Endothelial cell of umbilical vein (primary cell): ENCODE measurements at regions not wholly inside any gene's neighbourhood (a gene's known extent, or its start where the extent isn't known, plus 50 kb on each side); places are given as distances from the start of the nearest gene placed in this dataset.

Experiments used
- BruUV-seq: library from RNA; stranded (reverse); fragments of 400-500 nt; replicated peaks from 2 replicates; lab custom pipeline; 2021; lab: Mats Ljungman, UMichigan
- CTCF ChIA-PET: fragments of 300-600, 350-600 bp; sonication (Branson Sonifier 250); formaldehyde crosslinking; loops from one replicate; lab custom pipeline; 2021; ENCODE audit warnings: antibody characterized with exemption, inconsistent platforms; lab: Charles Lee
- POLR2A ChIA-PET: fragments of 300-600, 350-600 bp; sonication (Branson Sonifier 250); formaldehyde crosslinking; loops from one replicate; lab custom pipeline; 2021; ENCODE audit warnings: antibody characterized with exemption, inconsistent platforms; lab: Charles Lee
- DNase-seq: peaks from one replicate; pipeline ENCODE4 v3.0.0-alpha.2; 2011; ENCODE audit warnings: low read depth, low spot score
- FAIRE-seq: peaks from 2 replicates; lab custom pipeline; 2011; peaks lifted over from hg19 to GRCh38; lab: Jason Lieb, UNC
- H2AFZ ChIP-seq: 2 replicates; pipeline ENCODE4 v1.6.0; 2012; ENCODE audit warnings: low read depth, low read length, control low read depth, inconsistent platforms
- H3K27ac ChIP-seq: 2 replicates; pipeline ENCODE4 v1.5.1; 2011; ENCODE audit warnings: low read depth, mild to moderate bottlenecking, control low read depth, low read length, moderate library complexity; ENCODE audit not compliant: insufficient read depth
- H3K27me3 ChIP-seq, 2 experiments: 2 replicates each; pipeline versions ENCODE4 v1.6.0 to v1.6.1; 2011; ENCODE audit warnings: low read length in 2 of 2, mixed read lengths in 1 of 2; ENCODE audit not compliant: control insufficient read depth in 2 of 2, insufficient read depth in 2 of 2
- H3K36me3 ChIP-seq, 2 experiments: 2 replicates in 1 of 2; 3 replicates in 1 of 2; pipeline ENCODE4 v1.5.1; 2011; ENCODE audit warnings: low read length in 2 of 2, mild to moderate bottlenecking in 1 of 2, moderate library complexity in 1 of 2; ENCODE audit not compliant: control insufficient read depth in 2 of 2, insufficient read depth in 2 of 2; ENCODE audit errors: extremely low read depth in 1 of 2
- H3K4me1 ChIP-seq: 3 replicates; pipeline ENCODE4 v1.5.1; 2011; ENCODE audit warnings: mild to moderate bottlenecking, low read length; ENCODE audit not compliant: control insufficient read depth, insufficient read depth; ENCODE audit errors: extremely low read depth
- H3K4me2 ChIP-seq: 2 replicates; pipeline ENCODE4 v1.6.1; 2011; ENCODE audit warnings: low read length, control low read depth, mixed read lengths; ENCODE audit not compliant: insufficient read depth
- H3K4me3 ChIP-seq, 3 experiments: fragments of 200-600 bp in 1 of 3; sonication (generic), shearing (Covaris generic) in 1 of 3; replicated peaks in 1 of 3; 2 replicates each; pipeline ENCODE4 v1.5.1; 2011 to 2016; ENCODE audit warnings: control low read depth in 3 of 3, low read length in 3 of 3, mild to moderate bottlenecking in 2 of 3, inconsistent platforms in 1 of 3, low read depth in 1 of 3, moderate library complexity in 1 of 3; ENCODE audit not compliant: insufficient read depth in 1 of 3
- H3K79me2 ChIP-seq: 2 replicates; pipeline ENCODE4 v1.6.0; 2012; ENCODE audit warnings: low read length, inconsistent platforms; ENCODE audit not compliant: control insufficient read depth, insufficient read depth
- H3K9ac ChIP-seq: replicated peaks from 2 replicates; pipeline ENCODE3; 2011; ENCODE audit warnings: low read length, control low read depth; ENCODE audit not compliant: insufficient read depth; ENCODE audit errors: extremely low read depth
- H3K9me1 ChIP-seq: replicated peaks from 3 replicates; pipeline ENCODE4 v1.6.0; 2011; ENCODE audit warnings: mild to moderate bottlenecking, low read length; ENCODE audit not compliant: control insufficient read depth, insufficient read depth; ENCODE audit errors: extremely low read depth
- H3K9me3 ChIP-seq: replicated peaks from 2 replicates; pipeline ENCODE4 v1.5.1; 2012; ENCODE audit warnings: low read length, inconsistent platforms; ENCODE audit not compliant: control insufficient read depth, insufficient read depth
- H4K20me1 ChIP-seq: replicated peaks from 2 replicates; pipeline ENCODE3; 2011; ENCODE audit warnings: mild to moderate bottlenecking, low read length; ENCODE audit not compliant: control insufficient read depth, insufficient read depth; ENCODE audit errors: extremely low read depth
- CTCF ChIP-seq, 2 donors: IDR thresholded peaks; 1 replicate in 1 of 2; 2 replicates in 1 of 2; pipeline ENCODE4 v1.5.1; 2011; ENCODE audit warnings: low read length in 2 of 2, mild to moderate bottlenecking in 2 of 2, moderate library complexity in 2 of 2, control low read depth in 1 of 2, inconsistent platforms in 1 of 2, low read depth in 1 of 2; ENCODE audit not compliant: insufficient read depth in 1 of 2; ENCODE audit errors: extremely low read depth in 1 of 2
- EZH2 ChIP-seq: IDR thresholded peaks from 2 replicates; pipeline ENCODE4 v1.6.1; 2012; ENCODE audit warnings: borderline replicate concordance, low read depth, mild to moderate bottlenecking, moderate library complexity, low read length, inconsistent platforms; ENCODE audit not compliant: severe bottlenecking
- FOS ChIP-seq: IDR thresholded peaks from 2 replicates; pipeline ENCODE4 v1.6.1; 2011; ENCODE audit warnings: mild to moderate bottlenecking, low read length, moderate library complexity, borderline replicate concordance; ENCODE audit not compliant: insufficient read depth
- GATA2 ChIP-seq: IDR thresholded peaks from 2 replicates; pipeline ENCODE4 v1.7.0; 2011; ENCODE audit warnings: low read depth, mild to moderate bottlenecking, moderate library complexity, mixed read lengths, low read length; ENCODE audit not compliant: insufficient read length, insufficient read depth
- JUN ChIP-seq: IDR thresholded peaks from 2 replicates; pipeline ENCODE4 v1.6.1; 2011; ENCODE audit warnings: borderline replicate concordance, low read depth; ENCODE audit not compliant: insufficient read length, insufficient read depth
- MAX ChIP-seq: IDR thresholded peaks from 2 replicates; pipeline ENCODE4 v1.6.1; 2011; ENCODE audit not compliant: insufficient read depth, insufficient read length
- MYC ChIP-seq: IDR thresholded peaks from one replicate; pipeline ENCODE4 v1.6.1; 2011; ENCODE audit warnings: mild to moderate bottlenecking, low read depth, low read length
- POLR2A ChIP-seq: IDR thresholded peaks from 2 replicates; pipeline ENCODE4 v1.6.1; 2012; ENCODE audit warnings: low read depth, mild to moderate bottlenecking, control low read depth, low read length
- POLR2AphosphoS5 ChIP-seq: IDR thresholded peaks from 2 replicates; pipeline ENCODE4 v1.6.1; 2012; ENCODE audit warnings: low read depth, mild to moderate bottlenecking, control low read depth, low read length, moderate library complexity; ENCODE audit not compliant: insufficient read depth
- dilution Hi-C: fragments of 300-500 bp; cut with MboI; formaldehyde crosslinking; loops from one replicate; pipeline ENCODE4 v1.15.0; 2019; ENCODE audit warnings: low sequenced_read_pairs; ENCODE audit not compliant: extremely low pct_ligation_motif_present
- intact Hi-C: fragments of 100-400 bp; cut with micrococcal nuclease; formaldehyde crosslinking; loops from one replicate; pipeline ENCODE4 v1.10.0; 2022

- H3K4me2 ChIP-seq: no peak overlapping the region
- BruUV-seq: no TSS peak
- DNase-seq (no peak), FAIRE-seq (no peak)
- dilution Hi-C loops: no loop called here
- POLR2A ChIA-PET: no interaction called here
- CTCF ChIA-PET: no interaction called here
- intact Hi-C loops: no loop called here
- H3K27ac ChIP-seq: no peak overlapping the region
- H3K4me1 ChIP-seq: no peaks in the 10 kb centered on the region
- H3K79me2 ChIP-seq: no peaks in the 10 kb centered on the region
- H4K20me1 ChIP-seq: no peaks in the 10 kb centered on the region
- no peaks in the 10 kb centered on the region for H3K27me3 ChIP-seq
- H3K9me3 ChIP-seq: peaks cover 6% of the 10 kb centered on the region
- H3K36me3 ChIP-seq: no peaks in the 10 kb centered on the region
- no peak for TF ChIP-seq CTCF (IDR thresholded peaks at IDR 0.05; ENCODE audit: extremely low read depth in 1 of 2, insufficient read depth in 1 of 2, low read depth in 1 of 2, low read length in 2 of 2)
- no peak for TF ChIP-seq POLR2A
- TF ChIP-seq MAX: no peak
- TF ChIP-seq GATA2: no peak
- TF ChIP-seq FOS: no peak
- H3K9me1 ChIP-seq: no peaks in the 10 kb centered on the region
- no peak overlapping the region for H3K4me3 ChIP-seq
- no peak overlapping the region for H2AFZ ChIP-seq
- no peak overlapping the region for H3K9ac ChIP-seq
These were observed 135.4 kb upstream of the REG3A start for GRCh38 chr2:79294994-79295393.

GRCh38 chr2:79292958-79293315 lies 133.4 kb upstream of the REG3A start:
- no peak for FAIRE-seq
- no TSS peak for BruUV-seq
- CTCF ChIA-PET: no interaction called here

More at GRCh38 chr2:79292958-79293315, 133.4 kb upstream of the REG3A start:
- Histone ChIP-seq H3K4me2 (no peak overlapping the region), H3K9me3 (peaks cover 4% of the 10 kb centered on the region), H3K79me2 (no peaks in the 10 kb centered on the region), H2AFZ (no peak overlapping the region), H3K4me3 (no peak overlapping the region), H3K9me1 (no peaks in the 10 kb centered on the region), H3K36me3 (no peaks in the 10 kb centered on the region), H3K4me1 (no peaks in the 10 kb centered on the region), H3K9ac (no peak overlapping the region), H3K27me3 (no peaks in the 10 kb centered on the region), H4K20me1 (no peaks in the 10 kb centered on the region), H3K27ac (no peak overlapping the region)
- intact Hi-C loops: no loop called here
- DNase-seq: no peak
- TF ChIP-seq EZH2 (no peak), JUN (no peak), CTCF (IDR thresholded peaks at IDR 0.05; ENCODE audit: extremely low read depth in 1 of 2, insufficient read depth in 1 of 2, low read depth in 1 of 2, low read length in 2 of 2) (no peak), GATA2 (no peak), POLR2AphosphoS5 (no peak), POLR2A (no peak), FOS (no peak), MYC (no peak), MAX (no peak)
- POLR2A ChIA-PET: no interaction called here
- dilution Hi-C loops: no loop called here
